SK-N-MC (cell line): ENCODE measurements at regions not wholly inside any gene's neighbourhood (a gene's known extent, or its start where the extent isn't known, plus 50 kb on each side); places are given as distances from the start of the nearest gene placed in this dataset.
A peak's percentile ranks its signal among the peaks of the same experiment; 100 is the strongest.

Experiments
- DNase-seq: peaks from one replicate; pipeline ENCODE4 v3.0.0-alpha.2; 2011; ENCODE audit warnings: low read depth, low spot score
- H3K27ac ChIP-seq: fragments of 200-600 bp; sonication (generic); 2 replicates; pipeline ENCODE4 v1.5.1; 2016; ENCODE audit warnings: mixed run types
- H3K36me3 ChIP-seq: fragments of 200-600 bp; sonication (generic); 2 replicates; pipeline ENCODE4 v1.6.1; 2017; ENCODE audit warnings: antibody characterized with exemption, low read length, mixed read lengths; ENCODE audit not compliant: insufficient read depth
- H3K4me3 ChIP-seq: fragments of 200-600 bp; sonication (generic); 2 replicates; pipeline ENCODE4 v1.5.1; 2016
- H3K9ac ChIP-seq: fragments of 200-600 bp; sonication (generic); 2 replicates; pipeline ENCODE4 v1.8.0; 2017; ENCODE audit warnings: mixed run types, mixed read lengths; ENCODE audit not compliant: insufficient read length
- H3K9me3 ChIP-seq: fragments of 200-600 bp; sonication (generic); 2 replicates; pipeline ENCODE4 v1.6.1; 2017; ENCODE audit warnings: low read depth, mild to moderate bottlenecking, antibody characterized with exemption, low read length, moderate library complexity, mixed read lengths
- EZH2 ChIP-seq: fragments of 200-600 bp; sonication (generic); IDR thresholded peaks from one replicate; pipeline ENCODE4 v1.6.1; 2017; ENCODE audit warnings: antibody characterized with exemption
- FOXP2 ChIP-seq: optimal IDR thresholded peaks from 2 replicates; pipeline ENCODE3; 2011; ENCODE audit warnings: mild to moderate bottlenecking, moderate library complexity; ENCODE audit not compliant: insufficient read depth; ENCODE audit errors: extremely low read length, control extremely low read depth
- POLR2AphosphoS5 ChIP-seq: IDR thresholded peaks from 2 replicates; pipeline ENCODE4 v1.6.1; 2012; ENCODE audit warnings: mild to moderate bottlenecking, low read depth, low read length, borderline replicate concordance

DNA sequence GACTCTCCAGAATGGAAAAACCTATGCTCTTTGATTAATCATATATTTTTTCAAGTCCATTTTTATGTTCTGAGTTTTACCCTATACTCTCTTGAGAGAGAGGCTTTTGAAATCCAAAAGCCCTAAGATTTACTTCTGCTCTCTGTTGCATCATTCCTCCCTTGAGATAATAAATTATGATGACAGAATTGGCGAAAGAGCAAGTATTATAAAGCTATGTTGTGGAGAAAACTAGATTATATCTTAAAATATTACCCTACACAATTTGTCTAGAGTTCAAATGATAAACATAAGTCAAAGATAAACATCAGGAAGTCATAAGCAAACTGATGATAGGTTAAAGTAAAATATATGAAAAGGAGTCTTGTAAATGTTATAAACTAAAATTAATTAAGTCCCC, 293.4 kb upstream of the MME start:
- no peaks in the 10 kb centered on the region for H3K9me3 ChIP-seq
- no peaks in the 10 kb centered on the region for H3K36me3 ChIP-seq
- no peak overlapping the region for H3K27ac ChIP-seq
- DNase-seq: peak; percentile 8
- no peak overlapping the region for H3K9ac ChIP-seq
- TF ChIP-seq EZH2 (no peak), FOXP2 (no peak), POLR2AphosphoS5 (no peak)
- H3K4me3 ChIP-seq: no peak overlapping the region

DNA sequence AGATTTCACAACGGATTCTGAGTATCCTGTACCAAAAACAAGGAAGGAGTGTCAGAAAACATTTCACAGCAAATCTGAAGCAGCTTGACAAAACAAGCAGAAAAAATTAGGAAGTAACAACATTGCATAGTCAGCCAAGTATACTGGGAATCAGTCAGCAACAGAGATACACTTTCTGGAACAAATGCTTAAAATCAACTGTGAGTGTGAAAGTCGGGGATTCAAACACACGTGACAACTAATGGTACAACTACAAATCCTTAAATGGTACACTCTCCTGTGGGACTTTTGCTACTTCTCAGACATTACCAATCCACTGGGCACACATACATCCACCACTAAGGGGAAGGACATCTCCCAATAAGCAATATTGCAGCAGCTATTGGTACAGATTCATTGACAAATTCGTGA, 296.6 kb upstream of the MME start:
- TF ChIP-seq POLR2AphosphoS5 (no peak), FOXP2 (no peak)
- Histone ChIP-seq H3K36me3 (no peaks in the 10 kb centered on the region), H3K9me3 (no peaks in the 10 kb centered on the region), H3K9ac (no peak overlapping the region), H3K4me3 (no peak overlapping the region), H3K27ac (no peak overlapping the region)
- DNase-seq: no peak

DNA sequence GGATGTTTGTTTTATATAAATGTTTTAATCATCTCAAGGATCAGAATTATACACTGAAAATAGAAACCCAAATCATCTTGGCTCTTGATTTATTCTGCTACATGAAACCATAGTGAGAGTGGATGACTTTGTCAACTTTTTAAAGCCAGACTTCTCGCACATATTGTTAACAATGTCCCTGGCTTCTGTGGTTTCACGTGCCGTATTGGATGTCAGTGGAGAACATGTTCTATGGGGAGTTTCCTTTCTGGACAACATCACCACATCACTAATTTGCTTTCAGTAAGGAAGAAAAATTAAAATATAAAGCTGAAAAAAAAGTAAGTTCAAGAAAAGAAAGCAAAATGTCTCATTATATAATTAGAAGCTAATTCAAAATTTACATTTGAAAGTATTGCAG, 297.1 kb upstream of the MME start:
- H3K4me3 ChIP-seq: no peak overlapping the region
- no peak for DNase-seq
- H3K27ac ChIP-seq: no peak overlapping the region
- H3K9me3 ChIP-seq: no peaks in the 10 kb centered on the region
- no peak for TF ChIP-seq POLR2AphosphoS5
- no peak for TF ChIP-seq FOXP2
- no peak for TF ChIP-seq EZH2
- H3K36me3 ChIP-seq: no peaks in the 10 kb centered on the region
- no peak overlapping the region for H3K9ac ChIP-seq

DNA sequence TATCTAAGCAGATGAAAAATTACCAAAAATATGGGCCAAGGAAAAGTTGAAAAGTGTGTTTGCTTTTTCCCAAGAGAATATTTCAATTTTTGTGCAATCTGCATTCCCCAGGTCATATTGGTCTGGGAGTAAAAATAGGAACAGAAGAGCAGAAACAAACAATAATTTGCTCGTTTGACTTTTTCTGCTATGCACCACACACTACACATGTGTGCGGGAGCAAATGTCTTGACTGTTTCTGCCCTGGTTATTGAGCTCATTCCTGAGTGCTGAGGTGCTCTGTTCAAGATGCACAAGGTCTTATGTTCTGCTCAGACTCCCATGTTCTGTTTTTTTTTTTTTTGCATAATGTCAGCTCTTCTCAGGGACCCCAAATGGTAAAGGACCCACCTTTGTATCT, 298.0 kb upstream of the MME start:
- no peak for TF ChIP-seq EZH2
- TF ChIP-seq FOXP2: no peak
- TF ChIP-seq POLR2AphosphoS5: no peak
- Histone ChIP-seq H3K27ac (no peak overlapping the region), H3K4me3 (no peak overlapping the region), H3K9ac (no peak overlapping the region), H3K36me3 (no peaks in the 10 kb centered on the region), H3K9me3 (no peaks in the 10 kb centered on the region)
- DNase-seq: no peak

DNA sequence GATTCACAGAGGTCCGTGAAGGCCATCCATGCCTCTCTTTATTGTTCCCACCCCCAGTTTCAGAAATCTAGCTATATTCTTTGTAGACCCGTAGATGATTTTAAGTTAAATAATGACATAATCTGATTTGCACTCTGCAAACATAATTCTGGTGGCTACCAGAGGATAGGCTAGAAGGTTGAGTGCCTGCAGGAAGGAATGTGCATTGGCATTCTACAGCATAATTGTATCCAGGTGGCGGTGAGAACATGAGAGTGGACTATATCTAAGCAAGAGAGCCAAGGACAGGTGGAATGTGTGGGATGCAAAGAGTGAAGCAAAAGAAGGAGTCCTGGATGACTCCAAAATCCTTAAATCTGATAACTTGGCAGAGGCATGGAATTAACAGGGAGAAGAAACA, 298.5 kb upstream of the MME start:
- TF ChIP-seq EZH2: no peak
- no peak for TF ChIP-seq FOXP2
- no peak for TF ChIP-seq POLR2AphosphoS5
- no peak for DNase-seq

DNA sequence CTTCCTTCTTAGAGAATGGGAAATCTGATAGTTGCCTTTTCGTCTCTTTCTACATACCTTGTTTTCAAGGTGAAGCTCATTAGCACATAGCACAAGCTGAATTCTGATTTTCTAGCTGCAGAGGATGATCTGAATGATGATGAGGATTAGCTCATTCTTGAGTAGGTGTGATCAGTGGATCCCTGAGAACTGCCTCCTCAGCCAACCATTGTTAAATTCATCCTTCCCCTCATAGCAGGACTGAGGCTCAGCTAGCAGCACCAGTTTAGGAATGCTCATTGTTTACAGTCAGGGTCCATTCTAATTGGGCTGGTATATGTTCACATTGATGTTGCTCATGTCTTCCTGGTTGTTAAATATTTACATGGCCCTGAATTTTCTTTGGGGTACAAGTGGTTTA, 299.9 kb upstream of the MME start:
- Histone ChIP-seq H3K9ac (no peak overlapping the region), H3K9me3 (no peaks in the 10 kb centered on the region), H3K27ac (no peak overlapping the region), H3K36me3 (no peaks in the 10 kb centered on the region), H3K4me3 (no peak overlapping the region)
- no peak for DNase-seq
- TF ChIP-seq FOXP2: no peak
- TF ChIP-seq POLR2AphosphoS5: no peak
- TF ChIP-seq EZH2: no peak

More for the DNA sequence above, 298.5 kb upstream of the MME start:
- no peaks in the 10 kb centered on the region for H3K9me3 ChIP-seq
- H3K36me3 ChIP-seq: no peaks in the 10 kb centered on the region
- no peak overlapping the region for H3K27ac ChIP-seq
- no peak overlapping the region for H3K9ac ChIP-seq
- H3K4me3 ChIP-seq: no peak overlapping the region

DNA sequence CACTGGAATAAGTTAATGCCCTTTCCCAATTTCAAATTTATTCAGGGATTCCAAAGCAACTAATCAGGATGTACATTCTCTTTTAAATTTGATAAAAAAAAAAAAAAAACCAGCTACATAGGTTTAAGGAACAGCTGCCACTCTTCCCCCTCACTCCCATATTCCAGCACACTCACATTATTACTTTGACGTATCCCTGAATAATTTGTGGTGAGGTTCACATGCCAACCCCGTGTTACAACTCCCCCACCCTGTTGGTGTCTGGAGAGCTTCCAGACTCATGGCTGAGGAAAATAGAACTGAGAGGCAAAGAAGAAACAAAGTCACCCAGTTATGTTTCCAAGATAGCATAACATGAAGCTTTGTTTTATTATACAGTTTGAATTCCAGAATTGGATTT, 300.5 kb upstream of the MME start:
- no peak overlapping the region for H3K9ac ChIP-seq
- no peak overlapping the region for H3K27ac ChIP-seq
- H3K36me3 ChIP-seq: no peaks in the 10 kb centered on the region
- H3K4me3 ChIP-seq: no peak overlapping the region
- no peaks in the 10 kb centered on the region for H3K9me3 ChIP-seq
- no peak for TF ChIP-seq EZH2
- TF ChIP-seq FOXP2: no peak
- TF ChIP-seq POLR2AphosphoS5: no peak
- no peak for DNase-seq

DNA sequence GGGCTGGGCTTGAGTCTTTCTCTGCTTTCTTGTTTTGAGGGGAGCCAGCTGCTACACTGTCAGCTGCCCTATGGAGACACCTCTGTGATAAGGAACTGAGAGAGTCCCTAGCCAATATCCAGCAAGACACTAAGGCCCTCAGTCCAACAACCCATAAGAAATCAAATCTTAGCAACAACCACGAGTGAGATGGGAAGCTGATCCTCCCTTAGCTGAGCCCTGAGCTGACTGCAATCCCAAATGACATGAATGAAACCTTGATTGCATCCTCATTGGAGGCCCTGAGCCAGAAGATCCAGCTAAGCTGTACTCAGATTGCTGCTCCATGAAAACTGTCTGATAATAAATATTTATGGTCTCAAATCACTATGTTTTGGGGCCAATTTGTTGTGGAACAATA, 302.1 kb upstream of the MME start:
- DNase-seq: no peak

DNA sequence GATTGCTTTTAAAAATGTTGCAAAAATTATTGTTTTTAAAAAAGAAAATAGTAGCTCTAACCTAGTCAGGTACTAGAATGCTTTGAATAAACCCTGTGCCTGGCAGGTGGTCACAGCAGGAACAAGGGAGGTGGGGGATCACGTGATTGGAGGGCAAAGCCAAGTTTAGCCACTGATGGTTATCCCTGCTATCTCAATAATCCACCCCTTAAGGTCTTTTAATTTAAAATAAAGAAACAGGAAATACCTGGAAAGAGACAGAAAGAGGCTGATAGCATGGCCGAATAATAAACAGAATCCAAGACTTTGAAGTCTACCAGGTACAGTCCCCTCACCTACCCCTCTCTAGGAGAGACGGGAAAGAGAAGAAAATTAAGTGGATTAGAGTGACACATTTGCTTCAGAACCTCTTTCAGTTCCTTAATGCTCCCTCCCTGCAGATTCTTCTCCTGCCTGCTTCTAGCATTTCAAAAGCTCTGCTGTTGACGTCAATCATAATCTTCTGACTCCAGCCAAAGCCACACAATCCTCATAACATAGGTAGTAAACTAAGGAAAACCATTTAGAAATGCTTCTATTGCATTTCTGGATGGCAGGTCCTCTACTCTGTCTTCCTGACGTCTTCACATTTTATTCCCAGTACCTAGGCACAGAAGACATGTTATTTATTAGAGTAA, 303.4 kb upstream of the MME start:
- DNase-seq: no peak
- H3K27ac ChIP-seq: no peak overlapping the region
- no peaks in the 10 kb centered on the region for H3K9me3 ChIP-seq
- H3K9ac ChIP-seq: no peak overlapping the region
- TF ChIP-seq EZH2 (no peak), POLR2AphosphoS5 (no peak), FOXP2 (no peak)
- no peak overlapping the region for H3K4me3 ChIP-seq
- H3K36me3 ChIP-seq: no peaks in the 10 kb centered on the region

More for the DNA sequence above, 302.1 kb upstream of the MME start:
- Histone ChIP-seq H3K9ac (no peak overlapping the region), H3K4me3 (no peak overlapping the region), H3K9me3 (no peaks in the 10 kb centered on the region), H3K27ac (no peak overlapping the region), H3K36me3 (no peaks in the 10 kb centered on the region)
- TF ChIP-seq FOXP2 (no peak), EZH2 (no peak), POLR2AphosphoS5 (no peak)
